HG03457 (cell line): ENCODE measurements at regions not wholly inside any gene's neighbourhood (a gene's known extent, or its start where the extent isn't known, plus 50 kb on each side); places are given as distances from the start of the nearest gene placed in this dataset.

Experiments
- ATAC-seq: cut with Tn5 transposase; IDR thresholded peaks from one replicate; pipeline ENCODE4 v1.9.1; 2021; ENCODE audit warnings: moderate number of reproducible peaks; ENCODE audit not compliant: unreplicated experiment

- ATAC-seq, result no peak
Observed at GRCh38 chr4:157795495-157795894, 377.3 kb downstream of the GASK1B start.

- no peak for ATAC-seq
Observed at GRCh38 chr4:157792716-157793115, 380.1 kb downstream of the GASK1B start.

GRCh38 chr4:157791236-157791635 is 381.6 kb downstream of the GASK1B start:
- ATAC-seq, result no peak

GRCh38 chr4:157787618-157788017 is 385.2 kb downstream of the GASK1B start:
- no peak for ATAC-seq

GRCh38 chr4:157781361-157781760 is 391.5 kb downstream of the GASK1B start:
- ATAC-seq, result no peak

- no peak for ATAC-seq
Observed at GRCh38 chr4:157779081-157779480, 393.7 kb downstream of the GASK1B start.

- ATAC-seq, result no peak
Observed at GRCh38 chr4:157776930-157777528, 395.8 kb downstream of the GASK1B start.

GRCh38 chr4:157775971-157776370 is 396.9 kb downstream of the GASK1B start:
- ATAC-seq, result no peak

- ATAC-seq, result no peak
Observed at GRCh38 chr4:157772907-157773306, 399.9 kb downstream of the GASK1B start.

GRCh38 chr4:157768419-157768818 is 404.4 kb downstream of the GASK1B start:
- no peak for ATAC-seq

- no peak for ATAC-seq
Observed at GRCh38 chr4:157763490-157763889, 409.3 kb downstream of the GASK1B start.

- no peak for ATAC-seq
Observed at GRCh38 chr4:157754410-157754809, 418.4 kb downstream of the GASK1B start.

- ATAC-seq, result no peak
Observed at GRCh38 chr4:157751631-157752030, 421.2 kb downstream of the GASK1B start.

GRCh38 chr4:157741642-157742041 is 431.2 kb downstream of the GASK1B start:
- no peak for ATAC-seq

GRCh38 chr4:157739242-157739641 is 433.6 kb downstream of the GASK1B start:
- ATAC-seq, result no peak

- ATAC-seq, result no peak
Observed at GRCh38 chr4:157728215-157728614, 444.6 kb downstream of the GASK1B start.

GRCh38 chr4:157727163-157727562 is 445.7 kb downstream of the GASK1B start:
- ATAC-seq, result no peak

- no peak for ATAC-seq
Observed at GRCh38 chr4:157722146-157722545, 450.7 kb downstream of the GASK1B start.

GRCh38 chr4:157713342-157713741 is 459.5 kb downstream of the GASK1B start:
- ATAC-seq, result no peak

- ATAC-seq, result no peak
Observed at GRCh38 chr4:157706155-157706554, 466.7 kb downstream of the GASK1B start.

GRCh38 chr4:157702831-157703230 is 470.0 kb downstream of the GASK1B start:
- ATAC-seq, result no peak

- ATAC-seq, result no peak
Observed at GRCh38 chr4:157701695-157701994, 471.2 kb downstream of the GASK1B start.

GRCh38 chr4:157700898-157701694 is 471.7 kb downstream of the GASK1B start:
- no peak for ATAC-seq
